GM19238 (cell line): ENCODE measurements at regions not wholly inside any gene's neighbourhood (a gene's known extent, or its start where the extent isn't known, plus 50 kb on each side); places are given as distances from the start of the nearest gene placed in this dataset.

Source experiments
- DNase-seq: peaks from one replicate; pipeline ENCODE4 v3.0.0; 2011; ENCODE audit warnings: low spot score; ENCODE audit not compliant: insufficient read length

GRCh38 chr20:10802236-10802635, 128.4 kb upstream of the JAG1 start:
- no peak for DNase-seq

- no peak for DNase-seq
Observed at GRCh38 chr20:10805764-10806163, 132.0 kb upstream of the JAG1 start.

GRCh38 chr20:10806539-10806938, 132.7 kb upstream of the JAG1 start:
- no peak for DNase-seq

- DNase-seq = no peak
Observed at GRCh38 chr20:10807013-10807412, 133.2 kb upstream of the JAG1 start.

GRCh38 chr20:10812759-10813327, 139.0 kb upstream of the JAG1 start:
- DNase-seq = no peak

- no peak for DNase-seq
Observed at GRCh38 chr20:10823585-10823984, 149.8 kb upstream of the JAG1 start.

GRCh38 chr20:10824750-10825500, 151.1 kb upstream of the JAG1 start:
- no peak for DNase-seq

DNA sequence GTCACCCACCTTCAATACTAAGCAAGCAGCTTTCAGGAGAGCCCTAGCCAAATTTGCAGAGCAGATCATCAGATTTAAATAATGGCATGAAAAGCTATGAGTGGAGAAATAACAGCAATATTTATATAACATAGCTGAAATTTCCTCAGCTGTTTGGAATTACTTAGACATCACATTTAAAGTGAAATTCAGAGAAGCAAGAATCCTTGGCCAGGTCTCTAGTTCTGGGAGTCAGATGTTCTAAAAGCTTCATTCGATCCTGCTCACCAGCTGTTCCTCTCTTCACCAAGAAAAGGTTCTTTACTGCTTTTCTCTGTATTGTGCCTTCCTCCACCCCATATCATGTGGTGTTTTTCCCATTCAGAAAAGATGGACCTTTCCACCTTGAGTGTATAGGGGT, 152.3 kb upstream of the JAG1 start:
- no peak for DNase-seq

DNA sequence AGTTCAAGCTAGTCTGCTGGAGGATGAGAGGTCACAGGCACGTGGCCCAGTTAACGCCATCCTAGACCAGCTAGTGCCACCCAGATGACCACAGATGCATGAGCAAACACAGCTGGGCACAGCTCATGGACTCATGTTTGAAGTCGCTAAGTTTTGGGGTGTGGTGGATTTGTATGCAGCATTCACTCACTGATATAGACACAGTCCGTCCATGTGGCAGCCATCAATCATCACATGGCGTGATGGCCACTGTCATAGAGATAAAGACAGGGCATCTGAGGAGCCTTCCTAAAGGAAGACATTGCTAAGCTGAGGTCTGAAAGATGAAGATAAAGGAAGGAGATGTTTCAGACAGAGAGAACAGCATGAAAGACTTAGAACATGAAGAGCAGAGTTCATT, 154.4 kb upstream of the JAG1 start:
- DNase-seq = no peak

DNA sequence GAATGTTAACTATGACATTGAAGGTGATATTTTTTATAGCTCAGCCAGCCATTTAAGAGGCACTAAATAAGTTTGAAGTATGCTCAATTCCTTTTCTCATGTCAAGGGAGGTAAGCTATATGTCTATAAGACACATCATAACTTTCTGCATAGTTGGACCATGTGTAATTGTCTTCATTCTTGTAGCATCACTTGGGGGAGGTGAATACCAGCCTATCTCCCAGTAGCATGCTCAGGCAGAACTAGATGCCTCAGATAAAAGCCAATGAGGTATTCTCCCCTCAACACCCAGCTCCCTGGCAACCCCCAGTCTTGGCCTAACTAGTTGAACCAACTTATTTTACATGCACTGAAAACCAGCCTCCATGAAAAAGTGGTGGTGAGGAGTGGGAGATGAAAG, 158.3 kb upstream of the JAG1 start:
- no peak for DNase-seq

- no peak for DNase-seq
Observed at GRCh38 chr20:10837901-10838300, 164.1 kb upstream of the JAG1 start.

- no peak for DNase-seq
Observed at GRCh38 chr20:10842116-10842515, 168.3 kb upstream of the JAG1 start.

DNA sequence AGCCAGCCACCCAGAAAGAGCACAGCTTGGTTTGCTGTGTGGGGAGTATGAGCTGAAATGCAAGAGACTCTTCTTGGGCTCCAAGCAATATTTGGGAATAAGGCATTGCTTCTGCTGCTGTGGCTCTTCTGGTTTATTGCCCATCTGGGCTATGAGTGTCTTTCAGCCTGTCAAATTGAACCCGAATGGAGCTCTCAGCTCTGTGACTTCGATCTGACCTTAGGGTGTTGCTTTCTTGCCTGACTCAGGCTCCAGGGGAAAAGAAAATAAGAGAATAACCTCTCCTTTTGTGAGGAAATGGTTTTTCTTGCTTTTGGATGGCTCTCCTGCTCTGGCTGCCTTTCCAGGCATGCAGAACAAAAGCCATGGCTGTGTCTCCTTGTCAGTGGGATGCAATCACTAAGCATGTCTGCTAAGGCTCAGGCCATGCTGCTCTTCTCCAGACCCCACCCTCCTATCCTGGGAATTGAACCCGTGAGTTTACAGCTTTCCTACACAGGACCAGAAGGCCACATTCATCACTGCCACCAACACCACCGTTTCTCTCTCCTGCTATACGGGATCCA, 169.4 kb upstream of the JAG1 start:
- DNase-seq = no peak

GRCh38 chr20:10846766-10847165, 173.0 kb upstream of the JAG1 start:
- no peak for DNase-seq

- DNase-seq = no peak
Observed at GRCh38 chr20:10848810-10849370, 175.1 kb upstream of the JAG1 start.

DNA sequence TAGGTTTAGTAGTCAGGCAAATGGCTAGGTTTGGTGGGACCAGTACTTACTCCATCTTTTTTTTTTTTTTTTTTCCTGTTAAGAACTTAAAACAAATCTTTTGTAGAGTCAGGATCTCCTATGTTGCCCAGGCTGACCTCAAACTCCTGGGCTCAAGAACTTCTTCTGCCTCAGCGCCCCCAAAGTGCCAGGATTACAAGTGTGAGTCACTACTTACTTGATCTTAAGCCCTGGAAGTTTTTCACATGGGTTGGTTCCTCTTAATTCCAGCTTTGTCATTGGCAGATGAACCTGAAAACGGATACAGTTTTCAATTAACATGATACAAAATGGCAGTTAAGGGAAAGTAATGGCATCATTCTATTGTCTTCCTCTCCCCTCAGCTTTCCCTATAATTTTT, 179.4 kb upstream of the JAG1 start:
- no peak for DNase-seq

GRCh38 chr20:10853731-10854130, 179.9 kb upstream of the JAG1 start:
- no peak for DNase-seq

- no peak for DNase-seq
Observed at GRCh38 chr20:10854976-10855375, 181.2 kb upstream of the JAG1 start.

DNA sequence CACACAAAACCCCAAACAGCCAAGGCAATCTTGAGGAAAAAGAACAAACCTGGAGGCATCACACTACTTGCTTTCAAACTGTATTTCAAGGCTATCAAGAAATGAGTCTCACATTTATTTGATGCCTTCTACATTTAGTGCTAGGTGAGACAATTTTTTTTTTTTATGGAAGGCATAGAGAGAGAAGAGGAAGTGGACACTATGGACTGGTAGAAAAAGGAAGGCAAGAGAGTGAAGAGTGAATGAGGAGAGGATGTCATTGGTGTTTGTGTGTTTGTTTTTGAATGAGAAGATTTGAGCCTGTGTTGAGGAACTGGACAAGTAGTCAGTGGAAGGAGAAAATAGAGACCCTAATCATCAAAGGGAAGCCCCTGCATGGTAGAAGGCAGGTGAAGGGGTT, 182.0 kb upstream of the JAG1 start:
- no peak for DNase-seq

DNA sequence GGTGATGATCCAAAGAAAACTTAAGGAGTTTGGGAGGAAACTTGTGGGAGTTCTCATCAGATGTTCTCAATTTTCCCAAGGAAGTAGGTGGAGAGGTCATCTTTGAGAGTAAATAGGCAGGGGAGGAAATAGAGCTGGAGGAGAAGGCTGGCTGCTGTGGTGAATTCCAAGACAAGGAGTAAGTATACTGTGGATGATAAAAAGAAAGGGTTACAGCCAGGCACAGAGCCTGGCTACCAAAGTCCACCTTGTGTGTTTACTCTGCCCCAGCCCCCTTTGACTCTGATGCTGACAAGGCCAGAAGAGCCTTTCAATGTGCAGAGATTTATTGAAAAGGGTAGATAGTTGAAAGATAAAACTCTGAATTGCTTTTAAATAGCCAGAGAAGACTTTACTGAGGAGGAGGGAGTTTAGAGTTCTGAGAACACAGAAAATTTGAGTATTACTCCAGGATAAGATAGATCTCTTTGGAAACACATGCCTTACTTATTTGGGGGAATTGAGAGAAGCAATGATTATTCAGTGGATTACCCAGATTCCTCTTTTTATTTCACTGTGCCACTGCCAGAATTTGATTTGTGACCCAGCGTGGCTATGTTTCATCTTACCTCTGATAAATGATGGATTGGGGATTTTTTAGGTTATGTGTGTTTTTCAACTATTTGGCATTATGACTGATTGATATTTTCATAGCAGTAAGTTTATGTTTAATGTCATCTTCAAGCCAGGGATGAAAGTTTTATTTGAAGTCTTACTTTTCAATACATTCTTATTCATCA, 182.6 kb upstream of the JAG1 start:
- no peak for DNase-seq

DNA sequence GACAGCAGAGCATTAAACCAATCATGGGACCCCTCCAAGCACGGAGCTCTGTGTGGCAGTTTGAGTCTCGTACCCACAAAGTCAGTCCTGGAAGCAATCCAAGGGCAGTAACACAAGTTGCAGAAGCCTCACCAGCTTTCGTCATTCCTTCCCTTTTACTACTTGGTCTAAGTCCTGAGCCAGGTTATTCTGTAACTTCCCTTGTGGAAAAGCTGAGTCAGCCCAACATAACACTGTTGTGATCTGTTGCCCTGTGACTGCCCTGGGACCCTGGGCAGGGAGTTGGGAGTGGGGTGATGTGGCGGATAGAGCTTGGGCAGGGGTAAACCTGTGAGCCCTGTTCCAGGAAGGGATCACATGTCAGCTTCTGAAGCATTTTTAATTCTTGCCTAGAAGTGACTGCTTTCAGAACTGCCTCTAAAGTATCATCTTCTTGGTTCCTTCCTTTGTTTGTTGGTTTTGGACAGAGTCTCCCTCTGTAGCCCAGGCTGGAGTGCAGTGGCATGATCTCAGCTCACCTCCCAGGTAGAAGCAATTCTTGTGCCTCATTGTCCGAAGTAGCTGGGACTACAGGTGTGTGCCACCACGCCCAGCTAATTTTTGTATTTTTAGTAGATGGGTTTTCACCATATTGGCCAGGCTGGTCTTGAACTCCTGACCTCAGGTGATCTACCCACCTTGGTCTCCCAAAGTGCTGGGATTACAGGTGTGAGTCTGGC, 183.7 kb upstream of the JAG1 start:
- no peak for DNase-seq
